OCI-LY1 (cell line): ENCODE measurements at regions not wholly inside any gene's neighbourhood (a gene's known extent, or its start where the extent isn't known, plus 50 kb on each side); places are given as distances from the start of the nearest gene placed in this dataset.

Experiments used
- H2AFZ ChIP-seq: fragments of 200-600 bp; sonication (generic), shearing (Covaris generic); 2 replicates; pipeline ENCODE4 v1.6.0; 2014; ENCODE audit warnings: antibody characterized with exemption, mild to moderate bottlenecking, low read length
- H3F3A ChIP-seq: fragments of 200-600 bp; sonication (generic), shearing (Covaris generic); 2 replicates; pipeline ENCODE4 v1.6.0; 2014; ENCODE audit warnings: mild to moderate bottlenecking, antibody characterized with exemption, low read length, moderate library complexity; ENCODE audit not compliant: insufficient read depth
- H3K27ac ChIP-seq: fragments of 200-600 bp; sonication (generic); 2 replicates; pipeline ENCODE4 v1.5.1; 2014; ENCODE audit warnings: low read length, mixed run types, mild to moderate bottlenecking, low read depth; ENCODE audit not compliant: poor library complexity, severe bottlenecking
- H3K27me3 ChIP-seq: fragments of 200-600 bp; sonication (generic); 2 replicates; pipeline ENCODE4 v1.6.0; 2014; ENCODE audit warnings: antibody characterized with exemption, mild to moderate bottlenecking, low read length, moderate library complexity; ENCODE audit not compliant: insufficient read depth
- H3K36me3 ChIP-seq: fragments of 200-600 bp; sonication (generic); 2 replicates; pipeline ENCODE4 v1.6.1; 2014; ENCODE audit warnings: mild to moderate bottlenecking, antibody characterized with exemption, low read length, moderate library complexity, mixed read lengths; ENCODE audit not compliant: insufficient read depth
- H3K4me1 ChIP-seq: fragments of 200-600 bp; sonication (generic); 2 replicates; pipeline ENCODE4 v1.5.1; 2014; ENCODE audit warnings: mild to moderate bottlenecking, low read length, moderate library complexity; ENCODE audit not compliant: insufficient read depth, severe bottlenecking
- H3K4me2 ChIP-seq: fragments of 200-600 bp; sonication (generic), shearing (Covaris generic); 2 replicates; pipeline ENCODE4 v1.6.1; 2014; ENCODE audit warnings: low read length
- H3K4me3 ChIP-seq: fragments of 200-600 bp; sonication (generic); 2 replicates; pipeline ENCODE4 v1.5.1; 2014; ENCODE audit warnings: low read length, low read depth, mild to moderate bottlenecking, mixed read lengths; ENCODE audit not compliant: poor library complexity, severe bottlenecking
- H3K79me2 ChIP-seq: fragments of 200-600 bp; shearing (Covaris generic); 2 replicates; pipeline ENCODE4 v1.6.1; 2016; ENCODE audit warnings: mixed run types, low read length, mixed read lengths; ENCODE audit not compliant: insufficient read depth
- H3K9ac ChIP-seq: fragments of 200-600 bp; sonication (generic), shearing (Covaris generic); 2 replicates; pipeline ENCODE4 v1.6.1; 2014; ENCODE audit warnings: mild to moderate bottlenecking, low read length, mixed read lengths
- H3K9me2 ChIP-seq: fragments of 200-600 bp; sonication (generic), shearing (Covaris generic); 2 replicates; pipeline ENCODE4 v1.6.1; 2014; ENCODE audit warnings: low read depth, mild to moderate bottlenecking, low read length, mixed read lengths
- H3K9me3 ChIP-seq: fragments of 200-600 bp; shearing (Covaris generic); 2 replicates; pipeline ENCODE4 v1.6.1; 2014; ENCODE audit warnings: low read length, mixed read lengths
- H4K20me1 ChIP-seq: fragments of 200-600 bp; sonication (generic), shearing (Covaris generic); 2 replicates; pipeline ENCODE4 v1.6.0; 2016; ENCODE audit warnings: mild to moderate bottlenecking, low read length; ENCODE audit not compliant: insufficient read depth
- EZH2 ChIP-seq: fragments of 200-600 bp; sonication (generic), shearing (Covaris generic); IDR thresholded peaks from 2 replicates; pipeline ENCODE4 v1.8.0; 2017; ENCODE audit warnings: borderline replicate concordance, mixed run types, mild to moderate bottlenecking, antibody characterized with exemption, low read length, moderate library complexity, mixed read lengths
- TF ChIP-seq, protein P1 (sequence below): fragments of 200-600 bp; sonication (generic), shearing (Covaris generic); IDR thresholded peaks from 2 replicates; pipeline ENCODE4 v1.5.1; 2017; ENCODE audit warnings: mild to moderate bottlenecking, antibody characterized with exemption, low read length, moderate library complexity, mixed read lengths

DNA sequence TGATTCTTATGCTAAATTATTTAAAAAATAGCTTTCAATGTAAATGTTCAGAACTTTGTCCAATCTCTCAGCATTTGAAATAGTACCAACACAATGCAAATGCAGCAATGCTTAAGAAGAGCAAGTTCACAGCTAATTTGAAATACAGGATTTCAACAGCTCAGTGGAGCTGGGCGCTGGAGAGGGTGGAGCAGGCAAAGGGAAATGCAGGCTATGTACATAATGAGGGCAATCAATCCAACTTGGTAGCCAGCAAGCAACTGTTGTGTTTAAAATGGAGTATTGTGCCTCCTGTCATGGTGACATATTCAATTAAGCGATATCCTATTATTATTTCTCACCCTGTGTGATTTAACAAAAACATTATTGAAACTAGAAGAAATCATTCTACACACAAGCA lies 568.8 kb downstream of the PSAT1 start:
- Histone ChIP-seq H3K9ac (no peak overlapping the region), H3K9me3 (no peaks in the 10 kb centered on the region), H3K27ac (no peak overlapping the region)

DNA sequence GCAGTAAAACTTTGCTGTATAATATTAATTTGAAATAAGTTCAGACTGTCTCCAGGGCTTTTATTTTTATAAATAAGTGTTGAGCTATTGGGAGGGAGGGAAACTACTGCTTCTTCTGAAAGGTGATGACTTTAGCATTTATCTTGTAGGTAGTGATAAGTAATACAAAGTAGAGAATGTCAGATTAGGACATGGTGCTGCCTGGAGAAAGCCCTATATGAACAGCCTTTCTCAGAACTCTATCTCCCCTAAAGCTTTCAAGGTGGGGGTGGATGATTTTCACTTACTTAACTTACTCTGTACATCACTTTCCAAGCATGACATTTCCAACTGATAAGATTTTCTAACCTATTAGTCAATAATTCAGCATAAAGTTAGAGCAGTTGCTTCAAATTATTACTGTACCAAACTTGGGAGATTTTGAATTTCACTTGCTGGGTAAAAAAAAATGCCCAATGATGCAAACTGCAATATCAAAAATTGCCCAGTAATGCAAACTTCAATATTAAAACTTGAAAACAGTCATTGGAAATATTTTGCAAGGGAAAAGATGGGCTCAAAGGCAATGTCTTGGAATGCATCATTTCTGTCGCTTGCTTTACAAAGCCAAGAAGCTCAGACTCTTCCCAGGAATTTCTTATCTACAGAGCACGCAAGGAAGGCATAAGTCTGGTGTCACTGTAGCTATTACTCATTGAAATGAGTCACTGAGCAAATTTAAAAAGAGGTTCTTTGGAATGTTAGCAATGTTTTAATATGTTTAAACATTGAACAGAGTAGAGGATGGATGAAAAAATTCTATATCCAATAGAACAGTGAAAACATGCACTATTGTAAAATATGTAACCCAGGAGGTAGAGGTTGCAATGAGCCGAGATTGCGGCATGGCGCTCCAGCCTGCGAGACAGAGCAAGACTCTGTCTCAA lies 569.5 kb downstream of the PSAT1 start:
- H3K9ac ChIP-seq, result no peak overlapping the region

More for the DNA sequence above, 568.8 kb downstream of the PSAT1 start:
- Histone ChIP-seq H3K4me2 (no peak overlapping the region), H3K36me3 (no peaks in the 10 kb centered on the region), H3K79me2 (no peaks in the 10 kb centered on the region), H3K4me1 (no peaks in the 10 kb centered on the region), H4K20me1 (no peaks in the 10 kb centered on the region), H3K27me3 (no peaks in the 10 kb centered on the region), H3K9me2 (no peaks in the 10 kb centered on the region), H3F3A (no peaks in the 10 kb centered on the region), H3K4me3 (no peak overlapping the region), H2AFZ (no peak overlapping the region)
- TF ChIP-seq, protein P1, sequence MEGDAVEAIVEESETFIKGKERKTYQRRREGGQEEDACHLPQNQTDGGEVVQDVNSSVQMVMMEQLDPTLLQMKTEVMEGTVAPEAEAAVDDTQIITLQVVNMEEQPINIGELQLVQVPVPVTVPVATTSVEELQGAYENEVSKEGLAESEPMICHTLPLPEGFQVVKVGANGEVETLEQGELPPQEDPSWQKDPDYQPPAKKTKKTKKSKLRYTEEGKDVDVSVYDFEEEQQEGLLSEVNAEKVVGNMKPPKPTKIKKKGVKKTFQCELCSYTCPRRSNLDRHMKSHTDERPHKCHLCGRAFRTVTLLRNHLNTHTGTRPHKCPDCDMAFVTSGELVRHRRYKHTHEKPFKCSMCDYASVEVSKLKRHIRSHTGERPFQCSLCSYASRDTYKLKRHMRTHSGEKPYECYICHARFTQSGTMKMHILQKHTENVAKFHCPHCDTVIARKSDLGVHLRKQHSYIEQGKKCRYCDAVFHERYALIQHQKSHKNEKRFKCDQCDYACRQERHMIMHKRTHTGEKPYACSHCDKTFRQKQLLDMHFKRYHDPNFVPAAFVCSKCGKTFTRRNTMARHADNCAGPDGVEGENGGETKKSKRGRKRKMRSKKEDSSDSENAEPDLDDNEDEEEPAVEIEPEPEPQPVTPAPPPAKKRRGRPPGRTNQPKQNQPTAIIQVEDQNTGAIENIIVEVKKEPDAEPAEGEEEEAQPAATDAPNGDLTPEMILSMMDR, result no peak
- TF ChIP-seq EZH2, result no peak

DNA sequence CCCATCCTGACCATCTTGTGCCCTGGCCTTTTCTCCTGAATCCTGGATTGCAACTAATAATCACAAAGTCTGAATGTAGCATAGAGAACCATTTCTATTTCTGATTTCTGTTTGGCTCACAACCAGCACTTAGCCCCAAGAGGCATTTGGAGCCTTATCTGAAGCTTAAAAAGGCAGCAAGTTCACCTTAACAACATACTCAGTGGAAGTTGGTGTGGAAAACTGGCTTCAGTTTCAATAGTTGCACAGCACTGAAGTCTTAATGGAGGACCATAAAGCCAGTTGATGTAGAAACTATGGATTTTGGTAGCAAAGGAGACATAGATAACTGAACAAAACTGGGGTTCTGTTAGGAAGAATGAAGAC lies 574.1 kb downstream of the PSAT1 start:
- no peaks in the 10 kb centered on the region for H3K27me3 ChIP-seq
- no peak overlapping the region for H3K27ac ChIP-seq
- H2AFZ ChIP-seq, result no peak overlapping the region
- H3K9me3 ChIP-seq, result no peaks in the 10 kb centered on the region
- no peaks in the 10 kb centered on the region for H3K79me2 ChIP-seq
- H3K9me2 ChIP-seq, result no peaks in the 10 kb centered on the region
- no peak for TF ChIP-seq EZH2
- TF ChIP-seq, protein P1, result no peak
- no peaks in the 10 kb centered on the region for H3K36me3 ChIP-seq
- no peak overlapping the region for H3K9ac ChIP-seq
- H3F3A ChIP-seq, result no peaks in the 10 kb centered on the region
- no peaks in the 10 kb centered on the region for H4K20me1 ChIP-seq
- H3K4me2 ChIP-seq, result no peak overlapping the region
- H3K4me3 ChIP-seq, result no peak overlapping the region
- no peaks in the 10 kb centered on the region for H3K4me1 ChIP-seq

More for the DNA sequence above, 569.5 kb downstream of the PSAT1 start:
- no peaks in the 10 kb centered on the region for H3K36me3 ChIP-seq
- H4K20me1 ChIP-seq, result no peaks in the 10 kb centered on the region
- no peak overlapping the region for H3K4me2 ChIP-seq
- no peaks in the 10 kb centered on the region for H3K27me3 ChIP-seq
- H2AFZ ChIP-seq, result no peak overlapping the region
- no peaks in the 10 kb centered on the region for H3K9me2 ChIP-seq
- TF ChIP-seq EZH2, result no peak
- no peaks in the 10 kb centered on the region for H3K9me3 ChIP-seq
- H3K79me2 ChIP-seq, result no peaks in the 10 kb centered on the region
- H3K27ac ChIP-seq, result no peak overlapping the region
- H3F3A ChIP-seq, result no peaks in the 10 kb centered on the region
- H3K4me3 ChIP-seq, result no peak overlapping the region
- no peaks in the 10 kb centered on the region for H3K4me1 ChIP-seq
